ENCODE measurements at regions not wholly inside any gene's neighbourhood (a gene's known extent, or its start where the extent isn't known, plus 50 kb on each side); places are given as distances from the start of the nearest gene placed in this dataset.

GRCh38 chr4:100722133-100722532 is 204.3 kb upstream of the EMCN start:
- no peak for TF ChIP-seq FOXM1 (IDR thresholded peaks at IDR 0.05; ENCODE audit: low read depth)
- no peak for TF ChIP-seq REST (IDR thresholded peaks at IDR 0.05; ENCODE audit: low read depth, low read length)

Measured in SK-N-SH (cell line).